ENCODE measurements at regions not wholly inside any gene's neighbourhood (a gene's known extent, or its start where the extent isn't known, plus 50 kb on each side); places are given as distances from the start of the nearest gene placed in this dataset.

DNA sequence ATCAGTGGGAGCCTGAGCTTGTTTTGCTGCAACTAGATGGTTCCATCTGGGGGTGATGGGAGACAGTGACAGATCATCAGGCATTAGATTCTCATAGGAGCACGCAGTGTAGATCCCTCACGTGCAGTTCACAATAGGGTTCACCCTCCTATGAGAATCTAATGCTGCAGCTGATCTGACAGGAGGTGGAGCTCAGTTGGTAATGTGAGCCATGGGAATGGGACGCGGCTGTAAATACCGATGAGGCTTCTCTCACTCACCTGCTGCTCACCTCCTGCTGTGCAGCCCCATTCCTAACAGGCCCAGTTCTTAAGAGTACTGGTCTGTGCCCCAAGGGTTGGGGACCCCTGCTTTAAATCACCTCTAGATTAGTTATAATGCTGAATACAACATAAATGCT is 137.5 kb upstream of the PLEKHM1 start:
- no peak for ATAC-seq (ENCODE audit: insufficient number of reproducible peaks, low FRiP score, low read depth)
- no peak for TF ChIP-seq CTCF (IDR thresholded peaks at IDR 0.05)
- H3K9me3 ChIP-seq = no peaks in the 10 kb centered on the region
- H3K4me3 ChIP-seq = no peak overlapping the region
- peaks cover 3% of the 10 kb centered on the region for H3K36me3 ChIP-seq
- no peaks in the 10 kb centered on the region for H3K27me3 ChIP-seq (replicated peaks; ENCODE audit: insufficient read depth)
- H3K4me1 ChIP-seq (ENCODE audit: control insufficient read depth in 1 of 2, low read depth in 2 of 2) = no peaks in the 10 kb centered on the region
- H3K27ac ChIP-seq = no peak overlapping the region
- no peak for DNase-seq (ENCODE audit: low spot score)

- Histone ChIP-seq H3K27ac (no peak overlapping the region), H3K4me3 (no peak overlapping the region), H3K4me1 (ENCODE audit: control insufficient read depth in 1 of 2, low read depth in 2 of 2) (no peaks in the 10 kb centered on the region), H3K9me3 (no peaks in the 10 kb centered on the region), H3K27me3 (replicated peaks; ENCODE audit: insufficient read depth) (no peaks in the 10 kb centered on the region), H3K36me3 (peaks cover 8% of the 10 kb centered on the region)
- TF ChIP-seq CTCF (IDR thresholded peaks at IDR 0.05) = no peak
- DNase-seq (ENCODE audit: low spot score) (no peak), ATAC-seq (ENCODE audit: insufficient number of reproducible peaks, low FRiP score, low read depth) (no peak)
Measured at GRCh38 chr17:45631941-45632340, 141.4 kb upstream of the PLEKHM1 start.

DNA sequence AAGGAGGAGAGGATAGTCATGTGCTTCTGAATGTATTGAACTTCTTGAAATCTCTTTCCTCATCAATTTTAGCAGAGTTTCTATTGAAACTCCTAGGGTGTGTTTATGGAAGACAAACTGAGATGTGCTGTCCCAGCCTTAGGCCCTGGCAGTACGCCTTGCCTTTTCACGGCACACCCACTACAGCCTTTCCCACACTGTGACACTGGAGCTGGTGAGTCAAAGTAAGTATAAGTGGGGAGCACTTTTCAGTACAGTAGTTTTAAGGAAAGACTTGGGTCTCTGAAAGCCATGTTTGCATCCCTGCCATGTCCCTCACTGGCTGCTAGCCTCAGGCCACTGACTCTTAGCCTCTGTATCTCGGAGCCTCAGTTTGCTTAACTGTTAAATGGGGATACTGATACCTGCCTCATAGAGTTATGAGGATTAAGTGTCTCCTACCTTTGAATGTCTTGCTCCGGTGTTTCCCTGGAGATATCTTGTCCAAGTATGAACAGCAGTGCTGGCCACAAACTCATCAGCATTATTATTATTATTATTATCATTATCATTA is 144.7 kb upstream of the CRHR1 start:
- DNase-seq (ENCODE audit: low spot score) (no peak), ATAC-seq (ENCODE audit: insufficient number of reproducible peaks, low FRiP score, low read depth) (no peak)
- no peaks in the 10 kb centered on the region for H3K27me3 ChIP-seq (replicated peaks; ENCODE audit: insufficient read depth)
- H3K36me3 ChIP-seq = no peaks in the 10 kb centered on the region
- H3K27ac ChIP-seq = no peak overlapping the region
- H3K4me1 ChIP-seq (ENCODE audit: control insufficient read depth in 1 of 2, low read depth in 2 of 2) = no peaks in the 10 kb centered on the region
- H3K9me3 ChIP-seq = no peaks in the 10 kb centered on the region
- TF ChIP-seq CTCF (IDR thresholded peaks at IDR 0.05) = no peak
- H3K4me3 ChIP-seq = no peak overlapping the region

- no peaks in the 10 kb centered on the region for H3K4me1 ChIP-seq (ENCODE audit: control insufficient read depth in 1 of 2, low read depth in 2 of 2)
- no peaks in the 10 kb centered on the region for H3K36me3 ChIP-seq
- H3K9me3 ChIP-seq = no peaks in the 10 kb centered on the region
- peak; percentile 91 for TF ChIP-seq CTCF (IDR thresholded peaks at IDR 0.05)
- ATAC-seq (ENCODE audit: insufficient number of reproducible peaks, low FRiP score, low read depth) = no peak
- peak; percentile 9 for DNase-seq (ENCODE audit: low spot score)
- H3K27ac ChIP-seq = no peak overlapping the region
- no peak overlapping the region for H3K4me3 ChIP-seq
- no peaks in the 10 kb centered on the region for H3K27me3 ChIP-seq (replicated peaks; ENCODE audit: insufficient read depth)
Measured at GRCh38 chr17:45640141-45640850, 143.8 kb upstream of the CRHR1 start.

GRCh38 chr17:45641541-45641940 is 142.6 kb upstream of the CRHR1 start:
- Histone ChIP-seq H3K36me3 (no peaks in the 10 kb centered on the region), H3K4me1 (ENCODE audit: control insufficient read depth in 1 of 2, low read depth in 2 of 2) (no peaks in the 10 kb centered on the region), H3K4me3 (no peak overlapping the region), H3K27me3 (replicated peaks; ENCODE audit: insufficient read depth) (no peaks in the 10 kb centered on the region), H3K9me3 (no peaks in the 10 kb centered on the region), H3K27ac (no peak overlapping the region)
- no peak for TF ChIP-seq CTCF (IDR thresholded peaks at IDR 0.05)
- ATAC-seq (ENCODE audit: insufficient number of reproducible peaks, low FRiP score, low read depth) = no peak
- DNase-seq (ENCODE audit: low spot score) = no peak
